ENCODE measurements at regions not wholly inside any gene's neighbourhood (a gene's known extent, or its start where the extent isn't known, plus 50 kb on each side); places are given as distances from the start of the nearest gene placed in this dataset.

GRCh38 chr5:68352166-68352565 is 136.6 kb downstream of the PIK3R1 start:
- Mint-ChIP-seq H3K4me3 (ENCODE audit: unreplicated experiment) (no peak overlapping the region), H3K27me3 (ENCODE audit: unreplicated experiment) (peaks cover 2% of the 10 kb centered on the region), H3K36me3 (ENCODE audit: low read depth, unreplicated experiment) (peaks cover 6% of the 10 kb centered on the region), H3K9me3 (ENCODE audit: unreplicated experiment) (no peaks in the 10 kb centered on the region), H3K27ac (ENCODE audit: unreplicated experiment) (no peak overlapping the region), H3K4me1 (ENCODE audit: unreplicated experiment) (peaks cover 16% of the 10 kb centered on the region)
- no peak for DNase-seq (ENCODE audit: low spot score)
- TF ChIP-seq, protein P1, sequence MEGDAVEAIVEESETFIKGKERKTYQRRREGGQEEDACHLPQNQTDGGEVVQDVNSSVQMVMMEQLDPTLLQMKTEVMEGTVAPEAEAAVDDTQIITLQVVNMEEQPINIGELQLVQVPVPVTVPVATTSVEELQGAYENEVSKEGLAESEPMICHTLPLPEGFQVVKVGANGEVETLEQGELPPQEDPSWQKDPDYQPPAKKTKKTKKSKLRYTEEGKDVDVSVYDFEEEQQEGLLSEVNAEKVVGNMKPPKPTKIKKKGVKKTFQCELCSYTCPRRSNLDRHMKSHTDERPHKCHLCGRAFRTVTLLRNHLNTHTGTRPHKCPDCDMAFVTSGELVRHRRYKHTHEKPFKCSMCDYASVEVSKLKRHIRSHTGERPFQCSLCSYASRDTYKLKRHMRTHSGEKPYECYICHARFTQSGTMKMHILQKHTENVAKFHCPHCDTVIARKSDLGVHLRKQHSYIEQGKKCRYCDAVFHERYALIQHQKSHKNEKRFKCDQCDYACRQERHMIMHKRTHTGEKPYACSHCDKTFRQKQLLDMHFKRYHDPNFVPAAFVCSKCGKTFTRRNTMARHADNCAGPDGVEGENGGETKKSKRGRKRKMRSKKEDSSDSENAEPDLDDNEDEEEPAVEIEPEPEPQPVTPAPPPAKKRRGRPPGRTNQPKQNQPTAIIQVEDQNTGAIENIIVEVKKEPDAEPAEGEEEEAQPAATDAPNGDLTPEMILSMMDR (IDR thresholded peaks at IDR 0.05; ENCODE audit: unreplicated experiment), result no peak

GRCh38 chr5:68353605-68354004 is 138.0 kb downstream of the PIK3R1 start:
- TF ChIP-seq, protein P1 (IDR thresholded peaks at IDR 0.05; ENCODE audit: unreplicated experiment), result no peak
- no peak overlapping the region for H3K4me3 Mint-ChIP-seq (ENCODE audit: unreplicated experiment)
- no peaks in the 10 kb centered on the region for H3K27me3 Mint-ChIP-seq (ENCODE audit: unreplicated experiment)
- H3K36me3 Mint-ChIP-seq (ENCODE audit: low read depth, unreplicated experiment), result no peaks in the 10 kb centered on the region
- no peak for DNase-seq (ENCODE audit: low spot score)
- no peaks in the 10 kb centered on the region for H3K9me3 Mint-ChIP-seq (ENCODE audit: unreplicated experiment)
- H3K27ac Mint-ChIP-seq (ENCODE audit: unreplicated experiment), result no peak overlapping the region
- H3K4me1 Mint-ChIP-seq (ENCODE audit: unreplicated experiment), result peaks cover 26% of the 10 kb centered on the region

GRCh38 chr5:68354315-68354714 is 138.8 kb downstream of the PIK3R1 start:
- Mint-ChIP-seq H3K4me3 (ENCODE audit: unreplicated experiment) (no peak overlapping the region), H3K9me3 (ENCODE audit: unreplicated experiment) (no peaks in the 10 kb centered on the region), H3K27me3 (ENCODE audit: unreplicated experiment) (no peaks in the 10 kb centered on the region), H3K36me3 (ENCODE audit: low read depth, unreplicated experiment) (no peaks in the 10 kb centered on the region), H3K27ac (ENCODE audit: unreplicated experiment) (no peak overlapping the region), H3K4me1 (ENCODE audit: unreplicated experiment) (peaks cover 26% of the 10 kb centered on the region)
- no peak for DNase-seq (ENCODE audit: low spot score)
- TF ChIP-seq, protein P1 (IDR thresholded peaks at IDR 0.05; ENCODE audit: unreplicated experiment), result no peak

DNA sequence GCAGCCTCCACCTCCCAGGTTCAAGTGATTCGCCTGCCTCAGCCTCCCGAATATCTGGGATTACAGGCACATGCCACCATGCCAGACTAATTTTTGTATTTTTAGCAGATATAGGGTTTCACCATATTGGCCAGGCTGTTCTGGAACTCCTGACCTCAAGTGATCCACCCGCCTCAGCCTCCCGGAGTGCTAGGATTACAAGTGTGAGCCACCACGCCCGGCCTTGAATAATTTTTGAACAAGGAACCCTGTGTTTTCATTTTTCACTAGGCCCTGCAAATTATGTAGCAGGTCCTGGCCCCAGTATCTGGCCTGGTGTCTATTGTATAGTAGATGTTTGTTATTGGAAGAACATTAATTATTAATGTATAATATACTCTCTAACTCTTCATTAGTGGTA is 140.7 kb downstream of the PIK3R1 start:
- TF ChIP-seq, protein P1 (IDR thresholded peaks at IDR 0.05; ENCODE audit: unreplicated experiment), result no peak

DNA sequence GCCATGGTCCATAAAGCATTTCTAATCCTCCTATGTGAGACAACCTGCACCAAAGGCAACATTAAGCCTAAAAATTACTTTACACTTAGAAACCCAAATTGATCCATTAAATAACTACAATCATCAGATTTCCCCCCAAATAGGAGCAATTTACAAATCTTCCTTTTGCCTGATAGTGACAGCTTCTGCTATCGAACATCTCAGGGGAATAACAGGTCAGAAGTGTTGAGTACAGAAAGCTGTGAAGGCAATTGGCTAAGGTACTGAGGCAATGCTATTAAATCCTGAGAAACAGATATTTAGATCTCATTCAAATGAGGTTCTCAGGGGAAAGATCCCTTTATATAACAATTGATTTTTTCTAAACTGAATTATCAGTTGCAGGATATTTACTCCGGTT is 141.1 kb downstream of the PIK3R1 start:
- Mint-ChIP-seq H3K4me1 (ENCODE audit: unreplicated experiment) (peaks cover 31% of the 10 kb centered on the region), H3K9me3 (ENCODE audit: unreplicated experiment) (no peaks in the 10 kb centered on the region), H3K27ac (ENCODE audit: unreplicated experiment) (no peak overlapping the region), H3K27me3 (ENCODE audit: unreplicated experiment) (no peaks in the 10 kb centered on the region), H3K4me3 (ENCODE audit: unreplicated experiment) (no peak overlapping the region), H3K36me3 (ENCODE audit: low read depth, unreplicated experiment) (no peaks in the 10 kb centered on the region)
- TF ChIP-seq, protein P1 (IDR thresholded peaks at IDR 0.05; ENCODE audit: unreplicated experiment), result no peak
- DNase-seq (ENCODE audit: low spot score), result no peak

More for the DNA sequence above, 140.7 kb downstream of the PIK3R1 start:
- Mint-ChIP-seq H3K4me3 (ENCODE audit: unreplicated experiment) (no peak overlapping the region), H3K36me3 (ENCODE audit: low read depth, unreplicated experiment) (no peaks in the 10 kb centered on the region), H3K27ac (ENCODE audit: unreplicated experiment) (no peak overlapping the region), H3K27me3 (ENCODE audit: unreplicated experiment) (no peaks in the 10 kb centered on the region), H3K4me1 (ENCODE audit: unreplicated experiment) (peaks cover 31% of the 10 kb centered on the region), H3K9me3 (ENCODE audit: unreplicated experiment) (no peaks in the 10 kb centered on the region)
- no peak for DNase-seq (ENCODE audit: low spot score)
